ENCODE measurements at regions not wholly inside any gene's neighbourhood (a gene's known extent, or its start where the extent isn't known, plus 50 kb on each side); places are given as distances from the start of the nearest gene placed in this dataset.

DNA sequence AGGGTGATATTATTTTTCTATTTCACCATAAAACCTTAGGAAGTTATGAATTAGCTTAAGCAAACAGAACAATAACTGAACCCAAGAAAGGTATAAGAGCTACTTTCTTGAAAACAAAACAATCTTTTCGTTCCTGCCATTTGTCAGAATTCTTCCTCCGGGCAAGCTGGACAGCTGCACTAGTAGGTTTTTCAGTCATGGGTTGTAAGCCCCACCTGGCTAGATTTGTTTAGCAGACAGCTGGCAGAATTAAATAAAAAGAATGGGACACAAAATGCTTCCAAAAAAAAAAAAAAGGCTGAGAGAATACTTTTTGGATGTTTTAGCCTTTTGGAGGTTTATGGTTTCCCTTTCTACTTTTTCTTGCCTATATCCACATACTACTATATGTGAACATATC lies 694.1 kb downstream of the ARHGAP15 start:
- DNase-seq = no peak
- H3K27ac ChIP-seq = no peak overlapping the region
- 73 to 82% (median 79%) methylated on average over 2 of the region's 2 CpGs for WGBS, 5 donors
- H3K4me1 ChIP-seq = no peaks in the 10 kb centered on the region
- intact Hi-C loops (cut with DNase I; ENCODE audit: low total_unique reads) = no loop called here
- TF ChIP-seq POLR2AphosphoS5 (IDR thresholded peaks at IDR 0.05) (no peak), EP300 (IDR thresholded peaks at IDR 0.05) (no peak), POLR2A (IDR thresholded peaks at IDR 0.05) (no peak)
- TF ChIP-seq, protein P1, sequence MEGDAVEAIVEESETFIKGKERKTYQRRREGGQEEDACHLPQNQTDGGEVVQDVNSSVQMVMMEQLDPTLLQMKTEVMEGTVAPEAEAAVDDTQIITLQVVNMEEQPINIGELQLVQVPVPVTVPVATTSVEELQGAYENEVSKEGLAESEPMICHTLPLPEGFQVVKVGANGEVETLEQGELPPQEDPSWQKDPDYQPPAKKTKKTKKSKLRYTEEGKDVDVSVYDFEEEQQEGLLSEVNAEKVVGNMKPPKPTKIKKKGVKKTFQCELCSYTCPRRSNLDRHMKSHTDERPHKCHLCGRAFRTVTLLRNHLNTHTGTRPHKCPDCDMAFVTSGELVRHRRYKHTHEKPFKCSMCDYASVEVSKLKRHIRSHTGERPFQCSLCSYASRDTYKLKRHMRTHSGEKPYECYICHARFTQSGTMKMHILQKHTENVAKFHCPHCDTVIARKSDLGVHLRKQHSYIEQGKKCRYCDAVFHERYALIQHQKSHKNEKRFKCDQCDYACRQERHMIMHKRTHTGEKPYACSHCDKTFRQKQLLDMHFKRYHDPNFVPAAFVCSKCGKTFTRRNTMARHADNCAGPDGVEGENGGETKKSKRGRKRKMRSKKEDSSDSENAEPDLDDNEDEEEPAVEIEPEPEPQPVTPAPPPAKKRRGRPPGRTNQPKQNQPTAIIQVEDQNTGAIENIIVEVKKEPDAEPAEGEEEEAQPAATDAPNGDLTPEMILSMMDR (IDR thresholded peaks at IDR 0.05) = no peak
- H3K9me3 ChIP-seq = no peaks in the 10 kb centered on the region
- H3K36me3 ChIP-seq = no peaks in the 10 kb centered on the region
- H3K27me3 ChIP-seq = no peaks in the 10 kb centered on the region
- H3K4me3 ChIP-seq = no peak overlapping the region

DNA sequence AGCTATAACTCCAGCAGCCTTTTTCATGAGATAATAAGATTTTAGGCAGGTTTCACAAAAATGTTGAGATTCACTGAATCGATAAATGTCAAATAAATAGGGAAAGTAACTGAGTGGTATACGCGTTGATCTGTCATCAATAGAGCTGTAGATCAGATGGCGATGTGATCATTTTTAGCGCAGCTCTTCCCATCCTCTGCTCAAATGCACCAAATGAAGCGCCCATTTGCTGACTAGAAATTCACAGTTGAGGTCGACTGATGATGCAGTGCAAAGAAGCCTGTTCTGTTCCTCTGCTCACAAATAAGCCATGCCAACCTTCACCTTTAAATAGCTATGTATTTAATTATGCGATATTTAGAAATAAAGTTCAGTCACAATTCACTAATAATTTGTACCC lies 693.5 kb downstream of the ARHGAP15 start:
- H3K4me3 ChIP-seq = no peak overlapping the region
- no peak for DNase-seq
- no peaks in the 10 kb centered on the region for H3K4me1 ChIP-seq
- no peak overlapping the region for H3K27ac ChIP-seq
- no peaks in the 10 kb centered on the region for H3K36me3 ChIP-seq
- H3K27me3 ChIP-seq = no peaks in the 10 kb centered on the region
- TF ChIP-seq POLR2A (IDR thresholded peaks at IDR 0.05) = no peak
- TF ChIP-seq POLR2AphosphoS5 (IDR thresholded peaks at IDR 0.05) = no peak
- TF ChIP-seq EP300 (IDR thresholded peaks at IDR 0.05) = no peak
- TF ChIP-seq, protein P1 (IDR thresholded peaks at IDR 0.05) = no peak
- WGBS, 5 donors = 93 to 98% (median 96%) methylated on average over 8 of the region's 8 CpGs
- intact Hi-C loops (cut with DNase I; ENCODE audit: low total_unique reads) = no loop called here
- H3K9me3 ChIP-seq = no peaks in the 10 kb centered on the region

DNA sequence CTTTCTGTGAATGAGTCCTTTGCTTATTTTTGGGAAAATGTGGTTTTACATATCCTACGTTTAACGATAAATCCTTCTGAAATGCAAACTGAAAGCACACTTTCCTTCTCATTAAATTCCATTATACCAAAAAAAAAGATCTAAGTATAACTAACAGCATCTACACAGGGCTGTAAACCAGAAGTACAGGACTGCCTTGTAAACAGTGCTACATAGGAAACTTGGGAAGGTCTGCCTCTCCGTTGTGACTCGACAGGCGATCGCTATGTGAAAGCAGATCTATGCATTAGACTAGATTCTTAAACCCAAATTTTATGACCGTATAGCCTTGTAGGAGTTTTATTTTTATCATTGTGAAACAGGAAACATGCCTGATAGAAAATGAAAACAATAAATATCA lies 690.5 kb downstream of the ARHGAP15 start:
- Histone ChIP-seq H3K4me1 (no peaks in the 10 kb centered on the region), H3K36me3 (no peaks in the 10 kb centered on the region), H3K27me3 (no peaks in the 10 kb centered on the region), H3K9me3 (no peaks in the 10 kb centered on the region), H3K27ac (no peak overlapping the region), H3K4me3 (no peak overlapping the region)
- DNase-seq = no peak
- WGBS, 5 donors = 83 to 90% (median 86%) methylated on average over 7 of the region's 7 CpGs
- TF ChIP-seq POLR2AphosphoS5 (IDR thresholded peaks at IDR 0.05) = no peak
- TF ChIP-seq, protein P1 (IDR thresholded peaks at IDR 0.05) = no peak
- TF ChIP-seq EP300 (IDR thresholded peaks at IDR 0.05) = no peak
- no peak for TF ChIP-seq POLR2A (IDR thresholded peaks at IDR 0.05)
- intact Hi-C loops (cut with DNase I; ENCODE audit: low total_unique reads) = no loop called here

DNA sequence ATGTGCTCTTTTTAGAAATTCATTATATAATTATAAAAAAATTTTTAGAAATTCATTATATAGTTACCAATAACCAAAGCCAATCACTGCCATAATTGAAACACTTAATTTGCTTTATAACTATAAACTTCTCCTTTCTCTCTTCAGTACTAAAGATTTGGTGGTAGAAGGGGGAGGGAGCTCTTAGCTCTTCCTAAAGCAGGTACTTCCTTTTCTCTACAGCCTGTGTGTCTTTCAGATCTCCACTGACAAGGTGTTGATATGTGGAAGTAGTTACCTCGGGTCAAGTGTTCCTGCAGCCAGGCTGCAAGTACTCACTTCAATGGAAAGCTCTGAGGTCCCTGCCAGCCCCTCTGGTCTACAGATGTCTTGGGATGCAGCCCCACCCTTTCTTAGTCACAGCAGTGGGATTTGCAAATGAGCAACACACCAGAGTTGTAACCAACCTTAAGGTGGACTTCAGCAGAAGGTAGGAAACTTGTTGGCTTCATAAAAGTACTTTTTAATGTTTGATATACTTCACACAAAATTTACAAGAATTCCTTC lies 690.0 kb downstream of the ARHGAP15 start:
- Histone ChIP-seq H3K36me3 (no peaks in the 10 kb centered on the region), H3K27me3 (no peaks in the 10 kb centered on the region), H3K27ac (no peak overlapping the region), H3K4me3 (no peak overlapping the region), H3K4me1 (no peaks in the 10 kb centered on the region), H3K9me3 (no peaks in the 10 kb centered on the region)
- intact Hi-C loops (cut with DNase I; ENCODE audit: low total_unique reads) = no loop called here
- peak in 1 of 2 donors; percentile 22 for DNase-seq
- 25 to 32% (median 28%) methylated on average over 1 of the region's 1 CpG for WGBS, 5 donors
- TF ChIP-seq POLR2A (IDR thresholded peaks at IDR 0.05) = no peak
- no peak for TF ChIP-seq EP300 (IDR thresholded peaks at IDR 0.05)
- TF ChIP-seq, protein P1 (IDR thresholded peaks at IDR 0.05) = no peak
- no peak for TF ChIP-seq POLR2AphosphoS5 (IDR thresholded peaks at IDR 0.05)

Small RNAs in the stretch of these regions (small RNA-seq; reads per million reads assigned to genes)
- 0 reads per million in 4 donors for gene RF00019
